ENCODE measurements at regions not wholly inside any gene's neighbourhood (a gene's known extent, or its start where the extent isn't known, plus 50 kb on each side); places are given as distances from the start of the nearest gene placed in this dataset.

- Histone ChIP-seq H3K9me2 (replicated peaks; ENCODE audit: insufficient read depth) (no peaks in the 10 kb centered on the region), H3K4me1 (ENCODE audit: insufficient read depth) (no peaks in the 10 kb centered on the region), H3K27me3 (no peaks in the 10 kb centered on the region), H3K4me3 (no peak overlapping the region), H3K79me2 (no peaks in the 10 kb centered on the region), H3K4me2 (no peak overlapping the region), H3K27ac (no peak overlapping the region), H2AFZ (no peak overlapping the region), H3K36me3 (replicated peaks; ENCODE audit: insufficient read depth, low read depth) (no peaks in the 10 kb centered on the region), H4K20me1 (ENCODE audit: insufficient read depth, poor library complexity, severe bottlenecking) (no peaks in the 10 kb centered on the region), H3K9me3 (ENCODE audit: low read depth) (no peaks in the 10 kb centered on the region)
- DNase-seq (ENCODE audit: low spot score): no peak
- 75% methylated on average over 2 of the region's 2 CpGs for WGBS (ENCODE audit: low lambda C conversion rate, missing lambda C conversion rate)
- TF ChIP-seq EZH2 (IDR thresholded peaks at IDR 0.05; ENCODE audit: borderline replicate concordance) (no peak), CTCF (IDR thresholded peaks at IDR 0.05; ENCODE audit: poor library complexity) (no peak), EZH2phosphoT487 (IDR thresholded peaks at IDR 0.05; ENCODE audit: low read depth, severe bottlenecking, unreplicated experiment) (no peak)
Measured at GRCh38 chr12:47419497-47419896, 286.3 kb downstream of the RPAP3 start.

- 78% methylated on average over 1 of the region's 1 CpG for WGBS (ENCODE audit: low lambda C conversion rate, missing lambda C conversion rate)
- no peak overlapping the region for H3K4me3 ChIP-seq
- no peaks in the 10 kb centered on the region for H4K20me1 ChIP-seq (ENCODE audit: insufficient read depth, poor library complexity, severe bottlenecking)
- no peaks in the 10 kb centered on the region for H3K36me3 ChIP-seq (replicated peaks; ENCODE audit: insufficient read depth, low read depth)
- H2AFZ ChIP-seq: no peak overlapping the region
- DNase-seq (ENCODE audit: low spot score): no peak
- H3K27me3 ChIP-seq: no peaks in the 10 kb centered on the region
- H3K4me1 ChIP-seq (ENCODE audit: insufficient read depth): peaks cover 7% of the 10 kb centered on the region
- H3K9me3 ChIP-seq (ENCODE audit: low read depth): no peaks in the 10 kb centered on the region
- H3K9me2 ChIP-seq (replicated peaks; ENCODE audit: insufficient read depth): no peaks in the 10 kb centered on the region
- no peak for TF ChIP-seq EZH2phosphoT487 (IDR thresholded peaks at IDR 0.05; ENCODE audit: low read depth, severe bottlenecking, unreplicated experiment)
- no peak for TF ChIP-seq EZH2 (IDR thresholded peaks at IDR 0.05; ENCODE audit: borderline replicate concordance)
- TF ChIP-seq CTCF (IDR thresholded peaks at IDR 0.05; ENCODE audit: poor library complexity): no peak
- no peak overlapping the region for H3K27ac ChIP-seq
- H3K79me2 ChIP-seq: no peaks in the 10 kb centered on the region
- no peak overlapping the region for H3K4me2 ChIP-seq
Measured at GRCh38 chr12:47417955-47418354, 287.9 kb downstream of the RPAP3 start.

- no peaks in the 10 kb centered on the region for H3K9me3 ChIP-seq (ENCODE audit: low read depth)
- H3K9me2 ChIP-seq (replicated peaks; ENCODE audit: insufficient read depth): no peaks in the 10 kb centered on the region
- H3K4me3 ChIP-seq: no peak overlapping the region
- no peaks in the 10 kb centered on the region for H3K27me3 ChIP-seq
- H3K4me2 ChIP-seq: no peak overlapping the region
- H3K36me3 ChIP-seq (replicated peaks; ENCODE audit: insufficient read depth, low read depth): no peaks in the 10 kb centered on the region
- no peak overlapping the region for H3K27ac ChIP-seq
- no peak overlapping the region for H2AFZ ChIP-seq
- TF ChIP-seq CTCF (IDR thresholded peaks at IDR 0.05; ENCODE audit: poor library complexity) (no peak), EZH2phosphoT487 (IDR thresholded peaks at IDR 0.05; ENCODE audit: low read depth, severe bottlenecking, unreplicated experiment) (no peak), EZH2 (IDR thresholded peaks at IDR 0.05; ENCODE audit: borderline replicate concordance) (no peak)
- no peaks in the 10 kb centered on the region for H3K79me2 ChIP-seq
- H3K4me1 ChIP-seq (ENCODE audit: insufficient read depth): peaks cover 10% of the 10 kb centered on the region
- 70% methylated on average over 6 of the region's 6 CpGs for WGBS (ENCODE audit: low lambda C conversion rate, missing lambda C conversion rate)
- H4K20me1 ChIP-seq (ENCODE audit: insufficient read depth, poor library complexity, severe bottlenecking): no peaks in the 10 kb centered on the region
- no peak for DNase-seq (ENCODE audit: low spot score)
Measured at GRCh38 chr12:47417121-47417520, 288.7 kb downstream of the RPAP3 start.

- H3K36me3 ChIP-seq (replicated peaks; ENCODE audit: insufficient read depth, low read depth): no peaks in the 10 kb centered on the region
- DNase-seq (ENCODE audit: low spot score): no peak
- no peaks in the 10 kb centered on the region for H4K20me1 ChIP-seq (ENCODE audit: insufficient read depth, poor library complexity, severe bottlenecking)
- WGBS (ENCODE audit: low lambda C conversion rate, missing lambda C conversion rate): 71% methylated on average over 4 of the region's 4 CpGs
- peaks cover 14% of the 10 kb centered on the region for H3K4me1 ChIP-seq (ENCODE audit: insufficient read depth)
- no peak overlapping the region for H3K4me3 ChIP-seq
- no peaks in the 10 kb centered on the region for H3K79me2 ChIP-seq
- H3K27ac ChIP-seq: no peak overlapping the region
- H3K9me3 ChIP-seq (ENCODE audit: low read depth): no peaks in the 10 kb centered on the region
- no peaks in the 10 kb centered on the region for H3K9me2 ChIP-seq (replicated peaks; ENCODE audit: insufficient read depth)
- H2AFZ ChIP-seq: no peak overlapping the region
- no peak overlapping the region for H3K4me2 ChIP-seq
- no peaks in the 10 kb centered on the region for H3K27me3 ChIP-seq
- TF ChIP-seq EZH2phosphoT487 (IDR thresholded peaks at IDR 0.05; ENCODE audit: low read depth, severe bottlenecking, unreplicated experiment): no peak
- TF ChIP-seq EZH2 (IDR thresholded peaks at IDR 0.05; ENCODE audit: borderline replicate concordance): no peak
- no peak for TF ChIP-seq CTCF (IDR thresholded peaks at IDR 0.05; ENCODE audit: poor library complexity)
Measured at GRCh38 chr12:47415054-47415453, 290.8 kb downstream of the RPAP3 start.
